Mesenchymal stem cell (in vitro differentiated cells and primary cell): ENCODE measurements at regions not wholly inside any gene's neighbourhood (a gene's known extent, or its start where the extent isn't known, plus 50 kb on each side); places are given as distances from the start of the nearest gene placed in this dataset.

ENCODE experiments used
- DNase-seq: peaks from one replicate; pipeline ENCODE4 v3.0.0-alpha.2; 2013
- H2AFZ ChIP-seq: one replicate; pipeline ENCODE4 v1.6.1; 2013; ENCODE audit warnings: low read depth, mild to moderate bottlenecking, control low read depth, inconsistent platforms, low read length, moderate library complexity
- H2AK5ac ChIP-seq: 2 replicates; pipeline ENCODE4 v1.6.1; 2013; ENCODE audit warnings: low read length, moderate library complexity, mild to moderate bottlenecking, inconsistent platforms; ENCODE audit not compliant: severe bottlenecking
- H2BK120ac ChIP-seq: one replicate; pipeline ENCODE4 v1.6.1; 2013; ENCODE audit warnings: low read depth, mild to moderate bottlenecking, inconsistent platforms, low read length, moderate library complexity
- H2BK12ac ChIP-seq, 2 experiments: one replicate each; pipeline ENCODE4 v1.6.1; 2013; ENCODE audit warnings: inconsistent platforms in 2 of 2, low read length in 2 of 2, mild to moderate bottlenecking in 2 of 2, moderate library complexity in 2 of 2, control low read depth in 1 of 2
- H2BK15ac ChIP-seq: one replicate; pipeline ENCODE4 v1.6.1; 2013; ENCODE audit warnings: mild to moderate bottlenecking, low read depth, inconsistent platforms; ENCODE audit not compliant: poor library complexity, severe bottlenecking
- H2BK5ac ChIP-seq: 2 replicates; pipeline ENCODE4 v1.6.1; 2013; ENCODE audit warnings: low read depth, mild to moderate bottlenecking, low read length, control low read depth, inconsistent platforms; ENCODE audit not compliant: poor library complexity, severe bottlenecking
- H3K14ac ChIP-seq, 2 experiments: one replicate each; pipeline ENCODE4 v1.6.1; 2013; ENCODE audit warnings: inconsistent platforms in 2 of 2, low read length in 2 of 2, control low read depth in 1 of 2, mild to moderate bottlenecking in 1 of 2, moderate library complexity in 1 of 2
- H3K18ac ChIP-seq, 2 experiments: one replicate each; pipeline ENCODE4 v1.6.1; 2013; ENCODE audit warnings: inconsistent platforms in 2 of 2, low read length in 2 of 2, control low read depth in 1 of 2, low read depth in 1 of 2, mild to moderate bottlenecking in 1 of 2
- H3K23ac ChIP-seq, 2 experiments: one replicate each; pipeline ENCODE4 v1.6.1; 2013; ENCODE audit warnings: inconsistent platforms in 2 of 2, low read length in 2 of 2, mild to moderate bottlenecking in 2 of 2, moderate library complexity in 2 of 2, control low read depth in 1 of 2
- H3K27ac ChIP-seq: 2 replicates; pipeline ENCODE4 v1.5.1; 2013; ENCODE audit warnings: mild to moderate bottlenecking, moderate library complexity, low read length, control low read depth, inconsistent platforms; ENCODE audit not compliant: poor library complexity, severe bottlenecking
- H3K27me3 ChIP-seq, 2 experiments: 2 replicates each; pipeline versions ENCODE4 v1.6.1 to v1.7.0; 2013; ENCODE audit warnings: low read length in 2 of 2, mild to moderate bottlenecking in 2 of 2, moderate library complexity in 2 of 2, control low read depth in 1 of 2, inconsistent platforms in 1 of 2; ENCODE audit not compliant: control insufficient read depth in 1 of 2, insufficient read depth in 1 of 2
- H3K36me3 ChIP-seq, 2 experiments: 2 replicates each; pipeline versions ENCODE4 v1.6.1 to v1.7.0; 2013; ENCODE audit warnings: low read length in 2 of 2, control low read depth in 1 of 2, inconsistent platforms in 1 of 2, low read depth in 1 of 2, mild to moderate bottlenecking in 1 of 2; ENCODE audit not compliant: insufficient read depth in 2 of 2, control insufficient read depth in 1 of 2
- H3K4ac ChIP-seq, 2 experiments: one replicate each; pipeline ENCODE4 v1.6.1; 2013; ENCODE audit warnings: inconsistent platforms in 2 of 2, low read length in 2 of 2, mild to moderate bottlenecking in 2 of 2, moderate library complexity in 2 of 2, control low read depth in 1 of 2, low read depth in 1 of 2
- H3K4me1 ChIP-seq: 2 replicates; pipeline ENCODE4 v1.6.1; 2013; ENCODE audit warnings: low read depth, low read length, control low read depth; ENCODE audit not compliant: control insufficient read depth, insufficient read depth
- H3K4me2 ChIP-seq: 2 replicates; pipeline ENCODE4 v1.6.1; 2013; ENCODE audit warnings: low read length, mild to moderate bottlenecking, inconsistent platforms; ENCODE audit not compliant: poor library complexity, severe bottlenecking
- H3K4me3 ChIP-seq, 2 experiments: 2 replicates each; pipeline versions ENCODE4 v1.5.1 to v1.7.0; 2013; ENCODE audit warnings: low read length in 2 of 2, mild to moderate bottlenecking in 2 of 2, control low read depth in 1 of 2, low read depth in 1 of 2; ENCODE audit not compliant: insufficient read depth in 1 of 2
- H3K79me1 ChIP-seq: replicated peaks from 2 replicates; pipeline ENCODE4 v1.6.1; 2013; ENCODE audit warnings: mild to moderate bottlenecking, control low read depth, low read length, inconsistent platforms; ENCODE audit not compliant: poor library complexity, severe bottlenecking
- H3K9ac ChIP-seq: 2 replicates; pipeline ENCODE4 v1.7.0; 2013; ENCODE audit warnings: mild to moderate bottlenecking, low read length, moderate library complexity
- H3K9me3 ChIP-seq: 2 replicates; pipeline ENCODE4 v1.7.0; 2013; ENCODE audit warnings: mild to moderate bottlenecking, low read length; ENCODE audit not compliant: control insufficient read depth
- H4K8ac ChIP-seq: one replicate; pipeline ENCODE4 v1.6.1; 2013; ENCODE audit warnings: inconsistent platforms, mild to moderate bottlenecking, low read length, moderate library complexity
- H4K91ac ChIP-seq: one replicate; pipeline ENCODE4 v1.6.1; 2013; ENCODE audit warnings: mild to moderate bottlenecking, low read length, inconsistent platforms
- WGBS: methylation state at CpG from one replicate; pipeline ENCODE4 v1.1.7; 2013; ENCODE audit warnings: mixed read lengths; 5-methylcytosine and 5-hydroxymethylcytosine counted together

DNA sequence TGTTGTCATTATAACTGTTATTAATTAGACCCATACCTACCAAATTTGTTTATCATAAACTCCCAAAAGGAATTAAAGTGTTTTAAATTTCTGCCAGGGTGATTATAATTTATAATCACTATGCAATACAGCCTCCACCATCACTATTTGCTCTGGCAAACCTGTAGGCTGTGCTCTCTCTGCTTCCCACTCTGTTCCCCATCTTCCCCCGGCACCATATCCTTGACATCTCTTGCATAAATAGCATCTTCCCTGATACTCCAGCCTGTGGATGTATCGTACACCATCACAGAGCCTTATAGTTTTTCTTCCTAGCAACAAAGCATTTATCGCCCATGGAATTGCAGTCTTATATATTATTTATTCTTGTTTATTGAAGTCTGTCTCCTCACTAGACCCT is 181.5 kb upstream of the TSC22D1 start:
- 93% methylated on average over 2 of the region's 3 CpGs for WGBS
- H4K91ac ChIP-seq = no peak overlapping the region
- H3K9ac ChIP-seq = peak overlapping the region; percentile 64

DNA sequence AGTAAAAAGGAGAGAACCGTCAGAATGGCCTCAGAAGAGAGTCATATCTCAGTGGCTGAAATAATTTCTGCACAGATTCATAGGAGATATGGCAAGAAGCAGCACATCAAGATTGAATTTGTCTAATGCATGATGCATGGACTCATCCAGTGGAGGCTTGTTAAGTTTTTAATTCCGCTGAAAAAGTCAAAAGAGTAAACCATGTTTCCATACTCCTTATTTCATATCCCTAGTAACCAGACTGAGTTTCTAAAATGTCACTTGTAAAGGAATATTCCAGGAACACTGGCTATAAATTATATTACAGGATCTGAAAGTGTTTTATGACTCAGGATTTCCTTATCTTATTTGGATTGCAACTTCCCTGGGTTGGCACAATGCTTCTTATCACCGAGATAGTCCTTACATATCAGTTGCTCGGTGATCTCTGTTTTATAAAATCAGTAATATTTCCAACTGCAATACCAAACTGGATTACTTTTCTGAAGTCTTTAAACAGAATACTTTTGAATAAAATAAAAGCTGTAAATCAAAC is 180.2 kb upstream of the TSC22D1 start:
- no peak overlapping the region for H2AK5ac ChIP-seq
- no peak for DNase-seq
- H3K14ac ChIP-seq = no peak overlapping the region
- no peaks in the 10 kb centered on the region for H3K27me3 ChIP-seq
- no peak overlapping the region for H2AFZ ChIP-seq
- H3K36me3 ChIP-seq = no peaks in the 10 kb centered on the region
- peak overlapping the region; percentile 78 for H3K27ac ChIP-seq
- H2BK5ac ChIP-seq = no peak overlapping the region
- WGBS = 61% methylated on average over 2 of the region's 4 CpGs
- H3K23ac ChIP-seq = no peak overlapping the region
- H2BK12ac ChIP-seq = no peak overlapping the region
- no peak overlapping the region for H3K4me3 ChIP-seq
- H3K4me2 ChIP-seq = no peak overlapping the region
- no peak overlapping the region for H3K4ac ChIP-seq
- H3K9me3 ChIP-seq = no peaks in the 10 kb centered on the region
- no peak overlapping the region for H3K18ac ChIP-seq
- H3K4me1 ChIP-seq = peaks cover 12% of the 10 kb centered on the region
- no peak overlapping the region for H4K8ac ChIP-seq
- no peak overlapping the region for H3K9ac ChIP-seq
- no peak overlapping the region for H2BK120ac ChIP-seq
- H2BK15ac ChIP-seq = no peak overlapping the region
- no peak overlapping the region for H4K91ac ChIP-seq
- H3K79me1 ChIP-seq = peaks cover 1% of the 10 kb centered on the region

More for the DNA sequence above, 181.5 kb upstream of the TSC22D1 start:
- H2BK120ac ChIP-seq = peak overlapping the region; percentile 22
- no peak overlapping the region for H2BK5ac ChIP-seq
- peak overlapping the region; percentile 97 for H2AK5ac ChIP-seq
- H2AFZ ChIP-seq = no peak overlapping the region
- no peak overlapping the region for H3K4me3 ChIP-seq
- H3K27ac ChIP-seq = no peak overlapping the region
- no peaks in the 10 kb centered on the region for H3K27me3 ChIP-seq
- no peak overlapping the region for H3K23ac ChIP-seq
- H3K18ac ChIP-seq = peak overlapping the region in 1 of 2 experiments; percentile 71
- H3K4ac ChIP-seq = no peak overlapping the region
- no peaks in the 10 kb centered on the region for H3K9me3 ChIP-seq
- H2BK15ac ChIP-seq = no peak overlapping the region
- no peak overlapping the region for H3K14ac ChIP-seq
- H3K79me1 ChIP-seq = peaks cover 1% of the 10 kb centered on the region
- H3K36me3 ChIP-seq = no peaks in the 10 kb centered on the region
- no peak overlapping the region for H4K8ac ChIP-seq
- peaks cover 9% of the 10 kb centered on the region for H3K4me1 ChIP-seq
- no peak for DNase-seq
- H2BK12ac ChIP-seq = peak overlapping the region; percentile 21 to 65
- no peak overlapping the region for H3K4me2 ChIP-seq

DNA sequence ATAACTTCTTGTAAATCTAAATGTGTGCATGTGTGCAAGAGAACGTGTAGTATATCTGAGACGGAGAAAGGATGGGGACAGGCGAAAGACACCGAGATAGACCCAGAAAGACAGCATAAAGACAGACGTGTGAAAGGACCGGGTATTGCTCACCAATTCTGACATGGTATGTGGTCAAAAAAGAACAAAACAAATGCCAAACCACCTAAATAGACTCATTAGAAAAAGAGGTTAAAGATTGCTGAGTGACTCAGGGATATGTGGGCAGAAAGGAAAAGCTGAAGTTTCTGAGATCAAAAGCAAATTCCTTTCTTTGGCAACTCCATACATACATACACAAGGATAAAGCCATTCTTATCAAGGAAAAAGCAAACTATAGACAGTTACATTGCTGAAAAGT is 179.7 kb upstream of the TSC22D1 start:
- Histone ChIP-seq H3K9ac (no peak overlapping the region), H4K8ac (no peak overlapping the region), H2BK12ac (no peak overlapping the region), H3K36me3 (no peaks in the 10 kb centered on the region), H2AFZ (no peak overlapping the region), H3K9me3 (no peaks in the 10 kb centered on the region), H3K14ac (no peak overlapping the region), H3K23ac (no peak overlapping the region), H2BK120ac (no peak overlapping the region), H2BK5ac (no peak overlapping the region), H3K18ac (no peak overlapping the region), H2BK15ac (no peak overlapping the region), H2AK5ac (no peak overlapping the region), H3K4me2 (no peak overlapping the region), H3K27me3 (no peaks in the 10 kb centered on the region), H3K79me1 (peaks cover 1% of the 10 kb centered on the region), H3K4me3 (no peak overlapping the region), H3K4ac (no peak overlapping the region), H4K91ac (no peak overlapping the region), H3K27ac (peak overlapping the region; percentile 78), H3K4me1 (peaks cover 12% of the 10 kb centered on the region)
- DNase-seq = peak; percentile 28
- WGBS = 79% methylated on average over 4 of the region's 6 CpGs

DNA sequence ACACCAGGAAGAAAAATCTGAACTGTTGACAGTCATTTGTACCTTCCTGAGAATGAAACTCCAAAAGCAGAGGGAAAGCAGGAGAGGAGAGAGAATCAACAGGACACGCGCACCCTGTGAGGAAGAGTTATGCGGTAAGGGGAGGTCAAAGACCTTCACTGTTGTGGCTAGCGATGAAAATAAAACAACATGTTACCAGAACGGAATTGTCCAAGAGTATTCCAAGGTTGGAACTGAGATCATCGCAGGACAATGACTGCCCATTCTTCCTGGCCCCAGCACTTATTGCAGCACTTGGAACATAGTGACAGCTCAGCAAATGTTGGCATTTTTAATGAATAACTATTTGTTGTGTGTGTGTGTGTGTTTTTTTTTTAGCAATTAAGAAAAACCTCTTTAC is 176.0 kb upstream of the TSC22D1 start:
- peaks cover 4% of the 10 kb centered on the region for H3K4me1 ChIP-seq
- no peak overlapping the region for H4K91ac ChIP-seq
- no peak overlapping the region for H2BK12ac ChIP-seq
- H3K4me3 ChIP-seq = no peak overlapping the region
- no peaks in the 10 kb centered on the region for H3K36me3 ChIP-seq
- H2BK15ac ChIP-seq = no peak overlapping the region
- no peak overlapping the region for H3K4me2 ChIP-seq
- H2AFZ ChIP-seq = no peak overlapping the region
- no peak overlapping the region for H3K14ac ChIP-seq
- no peaks in the 10 kb centered on the region for H3K79me1 ChIP-seq
- no peak overlapping the region for H4K8ac ChIP-seq
- no peak overlapping the region for H3K23ac ChIP-seq
- WGBS = 88% methylated on average over 6 of the region's 6 CpGs
- no peak overlapping the region for H3K9ac ChIP-seq
- DNase-seq = no peak
- no peak overlapping the region for H2BK5ac ChIP-seq
- H3K27me3 ChIP-seq = no peaks in the 10 kb centered on the region
- H3K27ac ChIP-seq = no peak overlapping the region
- no peak overlapping the region for H2AK5ac ChIP-seq
- H2BK120ac ChIP-seq = no peak overlapping the region
- no peak overlapping the region for H3K4ac ChIP-seq
- H3K9me3 ChIP-seq = no peaks in the 10 kb centered on the region
- H3K18ac ChIP-seq = no peak overlapping the region
